ENCODE measurements at regions not wholly inside any gene's neighbourhood (a gene's known extent, or its start where the extent isn't known, plus 50 kb on each side); places are given as distances from the start of the nearest gene placed in this dataset.

DNA sequence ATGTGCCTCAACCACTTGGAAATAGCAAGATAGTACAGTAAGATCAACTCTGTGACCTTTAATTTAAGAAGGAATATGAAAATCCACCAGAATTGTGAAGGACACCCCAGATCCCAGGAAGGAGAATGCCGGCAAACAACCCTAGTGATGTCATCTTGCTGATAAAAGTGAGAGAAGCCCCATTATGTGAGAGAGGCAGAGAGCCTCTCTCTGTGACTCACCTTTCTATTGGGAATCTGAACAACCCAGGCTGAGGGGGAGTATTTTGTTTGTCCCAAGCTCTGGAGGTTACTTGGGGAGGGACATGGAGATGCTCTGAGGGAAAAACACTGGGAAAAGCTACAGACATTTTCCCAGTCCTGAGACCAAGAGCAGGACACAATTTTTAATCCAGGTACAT lies 188.3 kb upstream of the FERMT1 start:
- DNase-seq (ENCODE audit: low read depth, low spot score) (no peak), ATAC-seq (no peak)
- Histone ChIP-seq H3K27me3 (ENCODE audit: insufficient read depth, low read length) (no peaks in the 10 kb centered on the region), H3K9me3 (ENCODE audit: control insufficient read depth in 1 of 2, insufficient read depth in 1 of 2, low read depth in 1 of 2, low read length in 2 of 2) (peaks cover 0 to 8% of the 10 kb centered on the region in 2 experiments; a peak in 2 of 4 replicates), H3K9me2 (ENCODE audit: insufficient read depth) (no peaks in the 10 kb centered on the region), H3K27ac (ENCODE audit: low read depth, low read length) (no peak overlapping the region), H3K36me3 (ENCODE audit: control insufficient read depth in 1 of 2, insufficient read depth in 2 of 2, low read length in 2 of 2) (no peaks in the 10 kb centered on the region), H3K4me2 (ENCODE audit: low read length) (no peak overlapping the region), H4K20me1 (ENCODE audit: insufficient read depth) (no peaks in the 10 kb centered on the region), H3K4me3 (replicated peaks in 1 of 2; ENCODE audit: low read depth in 1 of 2, low read length in 2 of 2) (no peak overlapping the region), H3K4me1 (ENCODE audit: control insufficient read depth in 1 of 2, insufficient read depth in 2 of 2, low read length in 2 of 2) (no peaks in the 10 kb centered on the region), H3K9ac (ENCODE audit: low read length) (no peak overlapping the region), H3K79me2 (ENCODE audit: insufficient read depth, low read length) (no peaks in the 10 kb centered on the region), H2AFZ (ENCODE audit: low read depth, low read length, poor library complexity, severe bottlenecking) (no peak overlapping the region)
- ChIA-PET RAD21 (ENCODE audit: low non-redundant PET in 1 of 2, low total read pairs in 2 of 2, uncharacterized antibody in 2 of 2, unreplicated experiment in 2 of 2) (no interaction called here), POLR2A (no interaction called here), CTCF (no interaction called here)
- TF ChIP-seq FOSL1 (IDR thresholded peaks at IDR 0.05; ENCODE audit: low read depth), result no peak
- TF ChIP-seq RAD21 (IDR thresholded peaks at IDR 0.05; ENCODE audit: low read depth), result no peak
- TF ChIP-seq CBX3 (IDR thresholded peaks at IDR 0.05; ENCODE audit: low read depth), result no peak
- no peak for TF ChIP-seq POLR2A (IDR thresholded peaks at IDR 0.05; ENCODE audit: borderline replicate concordance, extremely low read depth, insufficient read depth, insufficient read length)
- TF ChIP-seq ZFX (IDR thresholded peaks at IDR 0.05), result no peak
- TF ChIP-seq, protein P1, sequence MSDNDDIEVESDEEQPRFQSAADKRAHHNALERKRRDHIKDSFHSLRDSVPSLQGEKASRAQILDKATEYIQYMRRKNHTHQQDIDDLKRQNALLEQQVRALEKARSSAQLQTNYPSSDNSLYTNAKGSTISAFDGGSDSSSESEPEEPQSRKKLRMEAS (IDR thresholded peaks at IDR 0.05), result no peak
- TF ChIP-seq, protein P2, sequence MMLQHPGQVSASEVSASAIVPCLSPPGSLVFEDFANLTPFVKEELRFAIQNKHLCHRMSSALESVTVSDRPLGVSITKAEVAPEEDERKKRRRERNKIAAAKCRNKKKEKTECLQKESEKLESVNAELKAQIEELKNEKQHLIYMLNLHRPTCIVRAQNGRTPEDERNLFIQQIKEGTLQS (IDR thresholded peaks at IDR 0.05), result no peak
- TF ChIP-seq, protein P3, sequence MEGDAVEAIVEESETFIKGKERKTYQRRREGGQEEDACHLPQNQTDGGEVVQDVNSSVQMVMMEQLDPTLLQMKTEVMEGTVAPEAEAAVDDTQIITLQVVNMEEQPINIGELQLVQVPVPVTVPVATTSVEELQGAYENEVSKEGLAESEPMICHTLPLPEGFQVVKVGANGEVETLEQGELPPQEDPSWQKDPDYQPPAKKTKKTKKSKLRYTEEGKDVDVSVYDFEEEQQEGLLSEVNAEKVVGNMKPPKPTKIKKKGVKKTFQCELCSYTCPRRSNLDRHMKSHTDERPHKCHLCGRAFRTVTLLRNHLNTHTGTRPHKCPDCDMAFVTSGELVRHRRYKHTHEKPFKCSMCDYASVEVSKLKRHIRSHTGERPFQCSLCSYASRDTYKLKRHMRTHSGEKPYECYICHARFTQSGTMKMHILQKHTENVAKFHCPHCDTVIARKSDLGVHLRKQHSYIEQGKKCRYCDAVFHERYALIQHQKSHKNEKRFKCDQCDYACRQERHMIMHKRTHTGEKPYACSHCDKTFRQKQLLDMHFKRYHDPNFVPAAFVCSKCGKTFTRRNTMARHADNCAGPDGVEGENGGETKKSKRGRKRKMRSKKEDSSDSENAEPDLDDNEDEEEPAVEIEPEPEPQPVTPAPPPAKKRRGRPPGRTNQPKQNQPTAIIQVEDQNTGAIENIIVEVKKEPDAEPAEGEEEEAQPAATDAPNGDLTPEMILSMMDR (IDR thresholded peaks at IDR 0.05 in 2 of 3, conservative IDR thresholded peaks at IDR 0.05 in 1 of 3; ENCODE audit: borderline replicate concordance in 1 of 3, insufficient read depth in 1 of 3, low read depth in 2 of 3, low read length in 2 of 3), result no peak
- TF ChIP-seq SRF (IDR thresholded peaks at IDR 0.05; ENCODE audit: low read depth), result no peak
- TF ChIP-seq, protein P4, sequence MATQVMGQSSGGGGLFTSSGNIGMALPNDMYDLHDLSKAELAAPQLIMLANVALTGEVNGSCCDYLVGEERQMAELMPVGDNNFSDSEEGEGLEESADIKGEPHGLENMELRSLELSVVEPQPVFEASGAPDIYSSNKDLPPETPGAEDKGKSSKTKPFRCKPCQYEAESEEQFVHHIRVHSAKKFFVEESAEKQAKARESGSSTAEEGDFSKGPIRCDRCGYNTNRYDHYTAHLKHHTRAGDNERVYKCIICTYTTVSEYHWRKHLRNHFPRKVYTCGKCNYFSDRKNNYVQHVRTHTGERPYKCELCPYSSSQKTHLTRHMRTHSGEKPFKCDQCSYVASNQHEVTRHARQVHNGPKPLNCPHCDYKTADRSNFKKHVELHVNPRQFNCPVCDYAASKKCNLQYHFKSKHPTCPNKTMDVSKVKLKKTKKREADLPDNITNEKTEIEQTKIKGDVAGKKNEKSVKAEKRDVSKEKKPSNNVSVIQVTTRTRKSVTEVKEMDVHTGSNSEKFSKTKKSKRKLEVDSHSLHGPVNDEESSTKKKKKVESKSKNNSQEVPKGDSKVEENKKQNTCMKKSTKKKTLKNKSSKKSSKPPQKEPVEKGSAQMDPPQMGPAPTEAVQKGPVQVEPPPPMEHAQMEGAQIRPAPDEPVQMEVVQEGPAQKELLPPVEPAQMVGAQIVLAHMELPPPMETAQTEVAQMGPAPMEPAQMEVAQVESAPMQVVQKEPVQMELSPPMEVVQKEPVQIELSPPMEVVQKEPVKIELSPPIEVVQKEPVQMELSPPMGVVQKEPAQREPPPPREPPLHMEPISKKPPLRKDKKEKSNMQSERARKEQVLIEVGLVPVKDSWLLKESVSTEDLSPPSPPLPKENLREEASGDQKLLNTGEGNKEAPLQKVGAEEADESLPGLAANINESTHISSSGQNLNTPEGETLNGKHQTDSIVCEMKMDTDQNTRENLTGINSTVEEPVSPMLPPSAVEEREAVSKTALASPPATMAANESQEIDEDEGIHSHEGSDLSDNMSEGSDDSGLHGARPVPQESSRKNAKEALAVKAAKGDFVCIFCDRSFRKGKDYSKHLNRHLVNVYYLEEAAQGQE (IDR thresholded peaks at IDR 0.05; ENCODE audit: low read depth), result no peak
- no peak for TF ChIP-seq ZNF274 (IDR thresholded peaks at IDR 0.05; ENCODE audit: low read depth, low read length)
- TF ChIP-seq, protein P5, sequence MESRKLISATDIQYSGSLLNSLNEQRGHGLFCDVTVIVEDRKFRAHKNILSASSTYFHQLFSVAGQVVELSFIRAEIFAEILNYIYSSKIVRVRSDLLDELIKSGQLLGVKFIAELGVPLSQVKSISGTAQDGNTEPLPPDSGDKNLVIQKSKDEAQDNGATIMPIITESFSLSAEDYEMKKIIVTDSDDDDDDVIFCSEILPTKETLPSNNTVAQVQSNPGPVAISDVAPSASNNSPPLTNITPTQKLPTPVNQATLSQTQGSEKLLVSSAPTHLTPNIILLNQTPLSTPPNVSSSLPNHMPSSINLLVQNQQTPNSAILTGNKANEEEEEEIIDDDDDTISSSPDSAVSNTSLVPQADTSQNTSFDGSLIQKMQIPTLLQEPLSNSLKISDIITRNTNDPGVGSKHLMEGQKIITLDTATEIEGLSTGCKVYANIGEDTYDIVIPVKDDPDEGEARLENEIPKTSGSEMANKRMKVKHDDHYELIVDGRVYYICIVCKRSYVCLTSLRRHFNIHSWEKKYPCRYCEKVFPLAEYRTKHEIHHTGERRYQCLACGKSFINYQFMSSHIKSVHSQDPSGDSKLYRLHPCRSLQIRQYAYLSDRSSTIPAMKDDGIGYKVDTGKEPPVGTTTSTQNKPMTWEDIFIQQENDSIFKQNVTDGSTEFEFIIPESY (IDR thresholded peaks at IDR 0.05; ENCODE audit: extremely low read depth, insufficient replicate concordance, low read length), result no peak
- TF ChIP-seq SIN3A (IDR thresholded peaks at IDR 0.05; ENCODE audit: low read depth), result no peak
- no peak for TF ChIP-seq POLR2AphosphoS5 (IDR thresholded peaks at IDR 0.05; ENCODE audit: low read depth, low read length)
- TF ChIP-seq EZH2 (IDR thresholded peaks at IDR 0.05), result no peak
- TF ChIP-seq YY1 (IDR thresholded peaks at IDR 0.05; ENCODE audit: extremely low read depth, insufficient replicate concordance, low read depth, low read length), result no peak
- no peak for TF ChIP-seq EGR1 (IDR thresholded peaks at IDR 0.05; ENCODE audit: low read depth)
- no peak for TF ChIP-seq TCF7L2 (IDR thresholded peaks at IDR 0.05; ENCODE audit: borderline replicate concordance, extremely low read depth, insufficient read depth, insufficient read length)
- intact Hi-C loops (cut with micrococcal nuclease), result no loop called here
- no TSS peak for BruUV-seq (replicated peaks)

Data from HCT116 (cell line).